ENCODE measurements at regions not wholly inside any gene's neighbourhood (a gene's known extent, or its start where the extent isn't known, plus 50 kb on each side); places are given as distances from the start of the nearest gene placed in this dataset.

DNA sequence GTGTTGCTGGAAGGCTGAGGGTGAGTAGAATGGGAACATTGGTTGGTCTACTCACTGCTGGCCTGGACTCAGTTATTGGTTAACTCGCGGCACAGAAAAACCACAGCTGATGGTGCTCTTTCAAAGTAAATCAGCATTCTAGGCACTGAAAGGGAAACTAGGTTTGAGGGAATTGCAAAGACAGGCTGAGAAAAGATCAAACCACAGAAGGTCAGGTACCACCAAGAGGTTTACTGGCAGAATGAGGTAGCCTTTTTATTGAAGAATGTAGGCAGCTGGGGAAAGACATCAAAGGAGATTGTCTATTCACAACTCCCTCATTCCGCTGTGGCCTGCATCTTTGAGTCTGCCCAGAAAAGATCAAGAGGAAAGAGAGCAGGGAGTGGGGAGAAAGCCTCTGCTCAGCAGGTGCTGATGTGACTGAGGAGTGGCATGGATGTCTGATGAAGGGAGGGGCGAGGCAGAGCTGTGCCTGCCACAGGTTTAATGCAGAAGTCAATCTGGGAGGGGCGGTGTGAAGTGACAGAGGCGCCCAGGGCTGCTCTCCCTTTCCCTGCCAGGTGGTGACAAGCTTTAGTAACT, 255.5 kb downstream of the MAN2A1 start:
- DNase-seq (ENCODE audit: low read depth, low spot score) = no peak
- Histone ChIP-seq H3K36me3 (ENCODE audit: control insufficient read depth in 2 of 2, extremely low read depth in 1 of 2, insufficient read depth in 2 of 2, low read length in 2 of 2) (no peaks in the 10 kb centered on the region), H3K4me3 (replicated peaks in 1 of 3; ENCODE audit: insufficient read depth in 1 of 3, low read depth in 1 of 3, low read length in 3 of 3) (no peak overlapping the region), H3K4me1 (ENCODE audit: control insufficient read depth, extremely low read depth, insufficient read depth, low read length) (no peaks in the 10 kb centered on the region), H3K27me3 (ENCODE audit: control insufficient read depth in 2 of 2, insufficient read depth in 2 of 2, low read length in 2 of 2) (no peaks in the 10 kb centered on the region), H3K79me2 (ENCODE audit: control insufficient read depth, insufficient read depth, low read length) (no peaks in the 10 kb centered on the region), H3K9me3 (replicated peaks; ENCODE audit: control insufficient read depth, insufficient read depth, low read length) (no peaks in the 10 kb centered on the region), H3K27ac (ENCODE audit: insufficient read depth, low read depth, low read length) (no peak overlapping the region), H3K9me1 (replicated peaks; ENCODE audit: control insufficient read depth, extremely low read depth, insufficient read depth, low read length) (no peaks in the 10 kb centered on the region), H2AFZ (ENCODE audit: low read depth, low read length) (no peak overlapping the region), H4K20me1 (replicated peaks; ENCODE audit: control insufficient read depth, extremely low read depth, insufficient read depth, low read length) (no peaks in the 10 kb centered on the region), H3K4me2 (ENCODE audit: insufficient read depth, low read length) (no peak overlapping the region), H3K9ac (replicated peaks; ENCODE audit: extremely low read depth, insufficient read depth, low read length) (no peak overlapping the region)
- dilution Hi-C loops (cut with MboI; ENCODE audit: extremely low pct_ligation_motif_present, low sequenced_read_pairs) (no loop called here), intact Hi-C loops (cut with micrococcal nuclease) (no loop called here)
- CTCF ChIA-PET = no interaction called here
- BruUV-seq (replicated peaks) = no TSS peak
- TF ChIP-seq, protein P1, sequence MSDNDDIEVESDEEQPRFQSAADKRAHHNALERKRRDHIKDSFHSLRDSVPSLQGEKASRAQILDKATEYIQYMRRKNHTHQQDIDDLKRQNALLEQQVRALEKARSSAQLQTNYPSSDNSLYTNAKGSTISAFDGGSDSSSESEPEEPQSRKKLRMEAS (IDR thresholded peaks at IDR 0.05; ENCODE audit: insufficient read depth, insufficient read length) = no peak
- no peak for TF ChIP-seq POLR2AphosphoS5 (IDR thresholded peaks at IDR 0.05; ENCODE audit: insufficient read depth, low read depth, low read length)
- no peak for TF ChIP-seq JUN (IDR thresholded peaks at IDR 0.05; ENCODE audit: borderline replicate concordance, insufficient read depth, insufficient read length, low read depth)
- TF ChIP-seq, protein P2, sequence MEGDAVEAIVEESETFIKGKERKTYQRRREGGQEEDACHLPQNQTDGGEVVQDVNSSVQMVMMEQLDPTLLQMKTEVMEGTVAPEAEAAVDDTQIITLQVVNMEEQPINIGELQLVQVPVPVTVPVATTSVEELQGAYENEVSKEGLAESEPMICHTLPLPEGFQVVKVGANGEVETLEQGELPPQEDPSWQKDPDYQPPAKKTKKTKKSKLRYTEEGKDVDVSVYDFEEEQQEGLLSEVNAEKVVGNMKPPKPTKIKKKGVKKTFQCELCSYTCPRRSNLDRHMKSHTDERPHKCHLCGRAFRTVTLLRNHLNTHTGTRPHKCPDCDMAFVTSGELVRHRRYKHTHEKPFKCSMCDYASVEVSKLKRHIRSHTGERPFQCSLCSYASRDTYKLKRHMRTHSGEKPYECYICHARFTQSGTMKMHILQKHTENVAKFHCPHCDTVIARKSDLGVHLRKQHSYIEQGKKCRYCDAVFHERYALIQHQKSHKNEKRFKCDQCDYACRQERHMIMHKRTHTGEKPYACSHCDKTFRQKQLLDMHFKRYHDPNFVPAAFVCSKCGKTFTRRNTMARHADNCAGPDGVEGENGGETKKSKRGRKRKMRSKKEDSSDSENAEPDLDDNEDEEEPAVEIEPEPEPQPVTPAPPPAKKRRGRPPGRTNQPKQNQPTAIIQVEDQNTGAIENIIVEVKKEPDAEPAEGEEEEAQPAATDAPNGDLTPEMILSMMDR (IDR thresholded peaks at IDR 0.05; ENCODE audit: extremely low read depth in 1 of 2, insufficient read depth in 1 of 2, low read depth in 1 of 2, low read length in 2 of 2) = no peak
- TF ChIP-seq MYC (IDR thresholded peaks at IDR 0.05; ENCODE audit: low read depth, low read length) = no peak
- TF ChIP-seq POLR2A (IDR thresholded peaks at IDR 0.05; ENCODE audit: low read depth, low read length) = no peak
- no peak for TF ChIP-seq GATA2 (IDR thresholded peaks at IDR 0.05; ENCODE audit: insufficient read depth, insufficient read length, low read depth, low read length)
- TF ChIP-seq EZH2 (IDR thresholded peaks at IDR 0.05; ENCODE audit: borderline replicate concordance, low read depth, low read length, severe bottlenecking) = no peak
- TF ChIP-seq FOS (IDR thresholded peaks at IDR 0.05; ENCODE audit: borderline replicate concordance, insufficient read depth, low read length) = no peak
- POLR2A ChIA-PET = no interaction called here
- no peak for FAIRE-seq

Data from endothelial cell of umbilical vein (primary cell).